Fibroblast of the conjunctiva (primary cell): ENCODE measurements at regions not wholly inside any gene's neighbourhood (a gene's known extent, or its start where the extent isn't known, plus 50 kb on each side); places are given as distances from the start of the nearest gene placed in this dataset.
"Not testable (repeated sequence)": the region's sequence is repeated elsewhere in the genome, so short reads cannot be mapped to it uniquely, and the experiment has no call there.

Experiments
- DNase-seq: peaks from one replicate; pipeline ENCODE4 v3.0.0-alpha.2; 2010; ENCODE audit warnings: low read depth

- DNase-seq: not testable (repeated sequence)
These were observed 225.2 kb downstream of the NPHP4 start for GRCh38 chr1:5766996-5767395.

- DNase-seq: no peak
These were observed 226.0 kb downstream of the NPHP4 start for GRCh38 chr1:5765997-5766913.

DNA sequence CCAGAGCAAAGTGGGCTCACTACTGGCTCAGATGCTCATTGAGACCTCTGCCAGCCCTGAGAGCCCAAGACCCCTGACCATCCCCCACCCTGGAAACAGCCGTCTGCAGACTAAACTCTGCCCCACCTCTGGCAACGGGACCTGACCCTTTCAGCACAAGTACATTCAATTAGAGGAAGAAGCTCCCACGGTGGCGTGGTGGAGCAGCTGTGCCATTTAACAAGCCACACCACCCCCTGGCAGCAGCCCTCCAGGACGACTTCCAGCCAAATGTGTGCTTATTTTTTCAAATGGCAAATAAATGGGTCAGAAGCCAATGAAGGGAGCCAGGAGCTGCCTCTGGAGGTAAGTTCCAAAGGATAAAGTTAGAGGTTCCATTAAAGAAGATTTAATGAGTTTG lies 226.7 kb downstream of the NPHP4 start:
- DNase-seq: no peak

- DNase-seq: no peak
These were observed 227.3 kb downstream of the NPHP4 start for GRCh38 chr1:5764959-5765358.

GRCh38 chr1:5764464-5764863 lies 227.8 kb downstream of the NPHP4 start:
- no peak for DNase-seq

DNA sequence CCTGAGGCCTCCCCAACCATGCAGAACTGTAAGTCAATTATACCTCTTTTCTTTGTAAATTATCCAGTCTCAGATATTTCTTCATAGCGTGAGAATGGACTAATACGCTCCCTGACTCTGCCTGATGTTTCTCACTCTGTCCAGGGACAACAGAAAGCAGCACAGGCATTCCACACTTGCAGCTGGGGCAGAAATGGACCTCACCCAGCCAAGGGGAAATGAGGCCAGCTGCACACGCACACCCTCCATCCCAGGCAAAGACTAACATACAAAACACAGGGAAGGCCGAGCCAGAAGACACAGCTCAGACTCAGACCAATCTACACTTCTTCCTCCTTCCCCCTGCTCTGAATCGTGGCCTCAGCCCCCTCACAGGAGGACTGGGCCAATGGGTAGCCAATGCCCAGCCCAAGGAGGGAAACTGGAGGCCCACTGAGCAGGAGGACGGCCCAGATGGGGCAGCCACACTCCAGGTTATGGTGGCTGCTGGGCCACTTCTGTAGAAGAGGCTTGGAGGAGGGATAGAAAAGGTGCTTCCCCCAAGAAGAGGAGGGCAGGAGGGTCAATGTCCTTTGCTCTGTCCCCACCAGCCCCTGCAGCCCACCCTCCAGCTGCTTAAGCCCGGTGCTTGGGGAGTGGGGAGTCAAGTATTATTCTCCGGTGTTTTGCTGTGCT lies 228.4 kb downstream of the NPHP4 start:
- DNase-seq: no peak

DNA sequence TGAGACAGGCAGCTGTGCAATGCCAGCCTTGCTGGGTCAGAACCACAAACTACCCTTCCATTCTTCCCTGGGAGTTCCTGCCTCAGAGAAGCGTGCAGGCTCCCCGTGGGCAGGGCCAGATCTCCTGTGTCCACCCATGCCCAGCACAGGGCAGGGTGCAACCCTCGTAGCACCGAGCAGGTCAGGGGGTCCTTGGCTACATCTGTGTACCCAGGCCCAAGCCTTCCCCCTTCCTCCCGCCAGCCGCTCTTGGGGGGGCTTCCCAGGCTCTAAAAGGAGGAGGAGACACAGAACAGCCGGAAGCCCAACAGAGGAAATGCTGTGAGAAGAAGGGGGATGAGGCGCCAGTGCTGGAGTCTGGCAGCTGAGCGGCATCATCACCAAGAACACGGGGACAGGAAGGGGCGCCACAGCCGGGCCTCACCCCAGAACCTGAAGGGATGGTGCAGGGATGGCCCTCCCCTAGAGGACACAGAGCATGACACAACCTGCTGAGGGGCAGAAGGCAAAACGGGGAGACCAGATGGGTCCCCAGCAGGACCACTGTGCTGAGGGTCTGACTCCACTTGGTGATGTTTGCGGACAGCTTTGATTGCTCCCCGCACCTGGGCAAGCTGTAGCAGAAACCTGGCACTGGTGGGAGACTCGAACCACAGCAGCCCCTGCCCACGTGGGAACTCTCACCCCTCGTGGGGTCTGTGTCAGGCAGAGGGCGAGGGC lies 233.2 kb downstream of the NPHP4 start:
- DNase-seq: no peak

GRCh38 chr1:5758000-5758858 lies 234.0 kb downstream of the NPHP4 start:
- no peak for DNase-seq

- no peak for DNase-seq
These were observed 234.9 kb downstream of the NPHP4 start for GRCh38 chr1:5757187-5757805.

DNA sequence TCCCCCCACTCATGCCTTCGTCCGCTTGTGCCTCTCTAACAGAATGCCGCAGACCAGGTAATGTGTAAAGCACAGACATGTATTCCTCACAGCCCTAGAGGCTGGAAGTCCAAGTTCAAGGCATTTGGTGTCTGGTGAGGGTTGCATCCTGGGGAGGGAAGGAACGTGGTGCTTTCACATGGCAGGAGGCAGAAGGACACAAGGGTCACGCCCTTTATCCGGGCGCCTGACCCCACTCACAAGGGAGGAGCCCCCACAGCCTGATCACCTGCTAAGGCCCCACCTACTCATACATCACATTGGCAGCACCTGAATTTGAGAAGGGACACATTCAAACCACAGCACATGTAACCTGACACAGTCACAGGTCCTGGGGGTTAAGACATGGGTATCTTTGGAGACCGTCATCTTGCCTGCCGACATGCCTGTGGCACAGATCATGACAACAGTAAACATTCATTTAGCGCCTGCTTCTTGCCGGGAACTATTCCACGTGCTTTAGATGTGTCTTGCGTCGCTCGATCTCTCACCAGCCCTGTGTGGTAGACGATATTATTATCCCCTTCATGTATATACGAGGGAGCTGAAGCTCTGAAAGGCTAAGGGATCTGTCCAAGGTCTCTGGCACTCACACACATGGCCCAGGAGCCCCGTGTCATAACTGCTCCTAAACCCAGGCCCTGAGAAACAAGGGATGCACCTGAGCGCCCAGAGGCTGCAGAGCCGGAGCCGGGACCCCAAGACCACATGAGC lies 235.6 kb downstream of the NPHP4 start:
- DNase-seq: no peak

- DNase-seq: no peak
These were observed 236.6 kb downstream of the NPHP4 start for GRCh38 chr1:5755552-5756125.

DNA sequence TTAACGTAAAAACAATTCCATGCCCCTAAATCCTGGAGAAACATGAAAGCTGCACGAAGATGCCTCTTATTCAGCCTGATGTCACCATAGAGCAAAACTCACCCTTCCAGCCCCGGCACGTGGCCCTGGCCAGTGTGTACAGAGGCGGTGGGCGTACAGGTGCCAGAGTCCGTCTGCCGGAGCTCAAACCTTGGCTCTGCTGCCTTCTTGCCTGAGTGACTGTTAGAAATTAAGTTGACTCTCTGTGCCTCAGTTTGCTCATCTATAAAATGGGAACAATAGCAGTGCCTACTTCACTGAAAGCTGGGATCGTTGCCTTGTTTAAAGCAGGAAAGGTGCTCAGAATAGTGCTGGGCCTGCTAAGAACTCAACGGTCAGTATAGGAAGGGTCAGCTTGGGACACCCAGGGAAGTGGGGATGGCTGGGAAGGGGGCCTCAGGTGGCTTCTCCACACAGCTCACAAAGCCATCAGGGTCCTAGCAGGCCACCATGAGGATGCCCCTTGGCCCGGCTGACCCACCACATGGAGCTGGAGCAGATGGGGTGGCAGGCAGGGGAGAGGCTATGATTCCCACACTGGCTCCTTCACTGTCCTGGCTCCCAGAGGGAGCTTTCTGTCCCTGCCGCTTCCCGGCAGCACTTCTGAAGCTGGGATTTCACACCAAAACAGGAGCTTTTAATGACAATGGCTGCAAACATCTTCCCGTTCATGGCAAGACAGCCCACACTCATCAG lies 237.2 kb downstream of the NPHP4 start:
- no peak for DNase-seq

DNA sequence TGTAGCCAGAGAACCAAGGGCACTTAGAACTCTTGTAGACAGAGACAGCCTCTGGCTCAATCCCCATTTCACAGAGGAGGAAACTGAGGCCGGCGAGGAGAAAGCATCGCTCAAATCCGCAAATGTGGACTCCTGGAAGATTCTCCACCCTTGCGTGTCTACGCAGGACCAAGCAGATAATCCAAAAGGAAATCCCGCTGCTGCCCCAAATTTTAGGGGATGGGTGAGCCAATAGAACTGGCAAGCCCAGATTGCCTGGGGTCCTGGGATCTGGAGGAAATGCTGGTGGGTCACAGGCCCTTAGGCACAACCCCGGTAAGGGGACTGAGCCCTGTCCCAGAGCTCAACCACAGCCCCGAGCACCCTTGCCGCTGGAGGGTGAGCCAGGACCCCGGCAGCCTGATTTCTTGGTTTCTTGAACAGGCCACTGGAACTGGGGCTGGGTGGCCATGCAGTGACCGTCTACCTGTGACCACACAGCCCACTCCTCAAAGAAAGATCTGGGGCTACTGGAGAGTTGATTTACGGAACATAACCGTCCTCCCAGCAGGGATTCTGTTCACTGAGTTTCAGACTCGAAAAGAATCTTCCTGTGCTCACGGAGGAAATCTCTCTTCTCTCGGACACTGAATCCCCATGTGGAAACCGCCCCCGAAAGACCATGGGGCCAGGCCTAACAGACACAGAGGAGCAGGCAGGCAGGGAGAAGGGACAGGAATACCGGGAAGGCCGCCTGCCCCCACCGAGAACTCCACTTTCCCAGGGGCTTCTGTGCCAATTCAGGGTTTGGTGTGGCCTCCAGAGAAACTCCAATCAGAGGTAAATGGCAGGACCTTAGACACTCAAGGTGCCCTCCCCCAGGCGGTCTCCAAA lies 238.4 kb downstream of the NPHP4 start:
- no peak for DNase-seq

DNA sequence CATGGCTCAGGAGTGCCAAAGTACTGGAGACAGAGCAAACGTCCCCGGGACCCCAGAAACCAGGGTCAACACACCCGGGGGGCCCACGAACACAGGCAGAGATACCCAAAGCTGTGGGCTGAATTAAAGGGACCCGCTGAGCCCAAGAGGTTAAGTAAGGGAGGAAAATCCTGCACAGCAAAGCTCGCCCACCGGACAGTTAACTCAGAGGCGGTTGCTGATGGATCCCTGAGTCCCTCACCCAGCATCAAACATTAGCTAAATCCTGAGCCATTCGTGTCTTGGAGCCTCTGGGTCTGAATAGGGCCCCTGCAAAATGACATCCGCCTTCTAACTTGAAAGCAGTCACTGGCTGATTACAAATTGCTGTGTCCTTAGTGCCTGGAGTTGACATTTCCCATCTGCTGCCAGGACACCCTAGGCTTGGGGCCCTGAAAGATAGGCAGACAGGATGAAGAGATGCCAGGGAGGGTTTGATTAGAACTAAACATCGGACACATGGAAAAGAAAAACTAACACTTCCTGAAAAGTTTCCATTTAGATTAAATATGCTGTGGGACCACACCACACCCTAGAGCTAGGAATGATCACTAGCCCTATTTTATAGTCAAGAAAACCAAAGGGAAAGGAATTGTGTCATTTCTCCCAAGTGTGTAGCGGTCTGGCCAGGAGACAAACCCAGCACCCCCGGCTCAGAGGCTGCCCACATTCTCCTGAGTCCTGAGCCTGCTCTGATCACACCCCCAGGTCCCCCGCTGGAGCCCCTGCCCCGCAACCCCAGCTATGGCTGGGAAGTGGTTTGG lies 239.3 kb downstream of the NPHP4 start:
- no peak for DNase-seq

DNA sequence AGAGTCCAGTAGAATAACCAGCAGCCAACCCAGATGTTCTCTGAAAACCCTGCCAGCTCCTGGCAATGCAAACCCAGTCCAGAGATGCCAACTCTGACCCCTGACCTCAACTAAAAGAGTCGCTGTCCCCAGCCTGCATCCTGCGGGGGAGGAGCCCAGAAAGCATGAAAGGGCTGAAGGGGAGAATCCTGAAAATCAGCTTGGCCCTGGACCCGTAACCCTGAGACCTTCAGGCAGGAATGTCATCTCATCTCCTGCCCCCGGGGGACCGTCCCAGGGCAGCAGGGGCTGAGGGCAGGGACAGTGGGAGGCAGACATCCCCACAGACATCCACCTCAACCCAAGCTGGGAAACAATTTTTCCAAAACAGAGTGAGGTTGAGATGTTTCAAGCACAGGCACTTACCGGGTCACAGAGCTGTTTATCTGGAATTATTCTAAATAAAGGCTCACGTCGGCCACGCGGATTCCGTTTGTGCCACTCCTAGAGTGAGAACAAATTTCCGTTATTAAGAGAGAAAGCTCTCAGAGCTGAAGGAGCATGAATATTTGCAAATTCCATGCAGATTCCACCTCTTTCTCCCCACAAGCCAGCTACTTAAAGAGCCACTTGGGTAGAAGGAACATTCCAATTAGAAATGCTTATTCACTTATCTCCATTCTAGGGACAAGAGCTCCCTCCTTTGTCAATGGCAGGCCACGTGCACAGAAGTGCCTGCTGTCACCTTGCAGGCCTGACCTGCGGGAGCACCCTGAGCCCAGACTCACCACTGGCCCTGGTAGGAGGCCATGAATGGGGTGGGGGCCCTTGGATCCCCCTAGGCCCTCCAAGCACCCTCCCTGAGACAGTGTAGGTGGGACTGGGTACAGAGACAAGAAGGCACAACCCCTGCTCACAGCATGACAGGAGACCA lies 240.1 kb downstream of the NPHP4 start:
- no peak for DNase-seq

DNA sequence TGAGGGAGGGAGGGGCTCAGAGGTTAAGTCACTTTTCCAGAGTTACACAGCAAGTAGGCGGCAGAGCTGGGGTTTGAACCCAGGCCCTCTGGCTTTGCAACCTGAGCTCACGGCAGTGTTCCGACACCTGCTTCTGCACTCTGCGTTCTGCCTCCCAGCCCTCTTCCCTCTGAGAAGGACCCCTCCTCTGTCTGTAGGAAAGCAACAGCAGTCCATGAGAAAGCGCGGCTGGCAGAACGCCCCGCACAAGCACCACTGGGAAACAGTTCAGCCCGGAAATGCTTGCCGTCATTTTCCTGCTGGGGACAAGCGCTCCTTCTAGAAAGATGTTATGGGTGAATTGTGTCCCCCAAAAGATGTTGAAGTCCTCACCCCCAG lies 241.1 kb downstream of the NPHP4 start:
- DNase-seq: no peak
